Cardiac muscle cell (in vitro differentiated cells and primary cell): ENCODE measurements at regions not wholly inside any gene's neighbourhood (a gene's known extent, or its start where the extent isn't known, plus 50 kb on each side); places are given as distances from the start of the nearest gene placed in this dataset.

ENCODE experiments used
- DNase-seq, 2 donors: peaks; one replicate each; pipeline versions ENCODE4 v3.0.0 to v3.0.0-alpha.2; 2010 to 2017; ENCODE audit warnings: low read depth in 1 of 2, low spot score in 1 of 2
- H3K27ac ChIP-seq: fragments of 200-600 bp; sonication (generic); 2 replicates; pipeline ENCODE4 v1.5.1; 2016
- H3K27me3 ChIP-seq: fragments of 200-600 bp; sonication (generic); 2 replicates; pipeline ENCODE4 v1.6.0; 2016; ENCODE audit warnings: control low read depth
- H3K36me3 ChIP-seq: fragments of 200-600 bp; sonication (generic); 2 replicates; pipeline ENCODE4 v1.5.1; 2016; ENCODE audit warnings: control low read depth
- H3K4me1 ChIP-seq: fragments of 200-600 bp; sonication (generic); 2 replicates; pipeline ENCODE4 v1.8.1; 2017; ENCODE audit warnings: low read depth, mild to moderate bottlenecking, mixed run types
- H3K4me3 ChIP-seq: fragments of 200-600 bp; sonication (generic); 2 replicates; pipeline ENCODE4 v1.5.1; 2016; ENCODE audit warnings: mild to moderate bottlenecking
- H3K9me3 ChIP-seq: fragments of 200-600 bp; sonication (generic); 2 replicates; pipeline ENCODE4 v1.5.1; 2017; ENCODE audit warnings: low read depth, mild to moderate bottlenecking, control low read depth
- TF ChIP-seq, protein P1 (sequence below): IDR thresholded peaks from 2 replicates; pipeline ENCODE4 v1.5.1; 2012; ENCODE audit warnings: low read depth, mild to moderate bottlenecking, low read length

DNA sequence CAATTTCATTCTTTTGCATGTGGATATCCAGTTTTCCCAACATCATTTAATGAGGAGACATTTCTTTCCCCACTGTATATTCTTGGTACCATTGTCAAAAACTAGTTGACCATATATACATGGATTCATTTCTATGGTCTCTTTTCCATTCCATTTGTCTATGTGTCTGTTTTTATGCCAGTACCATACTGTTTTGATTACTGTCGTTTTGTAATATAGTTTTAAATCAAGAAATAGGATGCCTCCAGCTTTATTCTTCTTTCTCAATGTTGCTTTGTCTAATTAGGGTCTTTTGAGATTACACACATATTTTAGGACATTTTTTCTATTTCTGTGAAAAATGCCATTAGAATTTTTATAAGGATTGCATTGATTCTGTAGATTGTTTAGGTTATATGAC is 177.5 kb upstream of the POU2AF2 start:
- TF ChIP-seq, protein P1, sequence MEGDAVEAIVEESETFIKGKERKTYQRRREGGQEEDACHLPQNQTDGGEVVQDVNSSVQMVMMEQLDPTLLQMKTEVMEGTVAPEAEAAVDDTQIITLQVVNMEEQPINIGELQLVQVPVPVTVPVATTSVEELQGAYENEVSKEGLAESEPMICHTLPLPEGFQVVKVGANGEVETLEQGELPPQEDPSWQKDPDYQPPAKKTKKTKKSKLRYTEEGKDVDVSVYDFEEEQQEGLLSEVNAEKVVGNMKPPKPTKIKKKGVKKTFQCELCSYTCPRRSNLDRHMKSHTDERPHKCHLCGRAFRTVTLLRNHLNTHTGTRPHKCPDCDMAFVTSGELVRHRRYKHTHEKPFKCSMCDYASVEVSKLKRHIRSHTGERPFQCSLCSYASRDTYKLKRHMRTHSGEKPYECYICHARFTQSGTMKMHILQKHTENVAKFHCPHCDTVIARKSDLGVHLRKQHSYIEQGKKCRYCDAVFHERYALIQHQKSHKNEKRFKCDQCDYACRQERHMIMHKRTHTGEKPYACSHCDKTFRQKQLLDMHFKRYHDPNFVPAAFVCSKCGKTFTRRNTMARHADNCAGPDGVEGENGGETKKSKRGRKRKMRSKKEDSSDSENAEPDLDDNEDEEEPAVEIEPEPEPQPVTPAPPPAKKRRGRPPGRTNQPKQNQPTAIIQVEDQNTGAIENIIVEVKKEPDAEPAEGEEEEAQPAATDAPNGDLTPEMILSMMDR: no peak
- Histone ChIP-seq H3K9me3 (no peaks in the 10 kb centered on the region), H3K36me3 (no peaks in the 10 kb centered on the region), H3K4me3 (no peak overlapping the region), H3K27me3 (no peaks in the 10 kb centered on the region), H3K4me1 (no peaks in the 10 kb centered on the region), H3K27ac (no peak overlapping the region)
- no peak for DNase-seq

DNA sequence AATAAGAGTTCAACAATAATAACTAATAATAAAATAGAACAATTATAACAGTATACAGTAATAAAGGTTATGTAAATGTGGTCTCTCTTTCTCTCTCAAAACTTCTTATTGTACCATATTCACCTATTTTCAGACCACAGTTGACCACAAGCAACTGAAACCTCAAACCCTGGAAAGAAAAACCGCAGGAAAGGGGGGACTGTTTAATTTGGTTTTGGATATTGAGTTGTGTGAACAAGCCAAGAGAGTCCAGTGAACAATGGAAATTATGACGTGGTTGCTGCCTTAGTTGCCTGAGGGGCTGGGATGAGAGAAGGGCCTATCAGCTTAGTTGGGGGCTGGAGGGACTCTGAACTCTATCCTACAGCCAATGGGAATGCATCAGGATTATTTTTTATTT is 178.7 kb upstream of the POU2AF2 start:
- no peaks in the 10 kb centered on the region for H3K9me3 ChIP-seq
- H3K27ac ChIP-seq: no peak overlapping the region
- no peaks in the 10 kb centered on the region for H3K36me3 ChIP-seq
- no peak overlapping the region for H3K4me3 ChIP-seq
- no peaks in the 10 kb centered on the region for H3K4me1 ChIP-seq
- H3K27me3 ChIP-seq: no peaks in the 10 kb centered on the region
- no peak for DNase-seq
- TF ChIP-seq, protein P1: no peak

DNA sequence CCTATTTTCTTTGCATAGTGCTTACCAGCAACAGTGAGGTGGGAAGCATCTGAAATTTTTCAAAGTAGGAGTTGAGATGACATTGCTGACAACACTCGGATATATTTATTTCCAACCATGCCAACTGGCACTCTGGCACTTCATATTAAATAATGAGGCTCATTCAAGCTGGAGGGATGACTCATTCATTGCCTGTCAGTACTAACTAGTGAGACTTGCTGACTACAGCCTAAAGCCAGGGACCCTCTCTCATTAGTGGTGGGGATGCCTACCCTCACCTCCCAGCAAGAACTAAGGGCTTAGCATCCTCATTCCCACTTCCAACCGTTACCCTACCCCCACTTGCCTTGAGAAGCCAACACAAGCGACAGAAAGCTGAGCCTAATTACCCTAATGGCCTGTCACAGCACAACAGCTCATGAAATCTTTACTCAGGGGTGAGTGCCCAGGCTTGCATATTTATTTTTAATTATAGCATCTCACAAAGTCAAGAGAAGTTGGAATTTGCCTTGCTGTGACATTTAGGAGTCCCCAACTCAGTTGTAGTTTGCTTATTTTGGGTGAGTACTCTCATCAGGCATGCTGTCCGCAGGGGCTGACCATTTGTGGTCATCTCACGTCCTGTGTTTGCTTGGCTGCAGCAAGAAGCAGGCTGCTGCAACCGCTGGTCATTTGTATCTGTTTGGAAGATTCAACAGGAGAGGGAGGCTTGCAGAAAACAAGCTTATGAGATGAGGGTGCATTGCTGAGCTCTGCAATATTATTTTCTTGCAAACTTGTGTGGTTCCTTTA is 181.6 kb upstream of the POU2AF2 start:
- Histone ChIP-seq H3K27ac (no peak overlapping the region), H3K36me3 (no peaks in the 10 kb centered on the region), H3K4me3 (no peak overlapping the region), H3K27me3 (no peaks in the 10 kb centered on the region), H3K9me3 (no peaks in the 10 kb centered on the region), H3K4me1 (no peaks in the 10 kb centered on the region)
- peak in 1 of 2 donors; percentile 60 for DNase-seq
- TF ChIP-seq, protein P1: no peak

DNA sequence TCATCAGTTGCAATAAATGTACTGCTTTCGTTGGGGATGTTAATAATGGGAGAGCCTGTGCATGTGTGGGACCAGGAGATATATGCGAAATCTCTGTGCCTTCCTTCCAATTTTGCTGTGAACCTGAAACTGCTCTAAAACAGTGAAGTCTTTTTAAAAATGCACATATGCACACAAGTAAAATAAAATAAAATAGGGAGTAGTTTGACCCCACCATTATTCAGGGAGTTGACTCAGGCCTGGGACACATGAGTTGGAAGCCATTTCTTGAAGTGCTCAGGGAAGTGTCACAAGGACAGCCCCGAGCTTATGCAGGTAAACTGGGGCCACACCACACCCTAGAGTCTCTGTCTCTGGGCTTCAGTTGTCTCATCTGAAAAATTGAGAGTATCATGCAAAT is 183.1 kb upstream of the POU2AF2 start:
- no peak for DNase-seq
- no peaks in the 10 kb centered on the region for H3K9me3 ChIP-seq
- H3K36me3 ChIP-seq: no peaks in the 10 kb centered on the region
- no peaks in the 10 kb centered on the region for H3K27me3 ChIP-seq
- H3K4me1 ChIP-seq: no peaks in the 10 kb centered on the region
- no peak overlapping the region for H3K4me3 ChIP-seq
- no peak overlapping the region for H3K27ac ChIP-seq
- TF ChIP-seq, protein P1: no peak

DNA sequence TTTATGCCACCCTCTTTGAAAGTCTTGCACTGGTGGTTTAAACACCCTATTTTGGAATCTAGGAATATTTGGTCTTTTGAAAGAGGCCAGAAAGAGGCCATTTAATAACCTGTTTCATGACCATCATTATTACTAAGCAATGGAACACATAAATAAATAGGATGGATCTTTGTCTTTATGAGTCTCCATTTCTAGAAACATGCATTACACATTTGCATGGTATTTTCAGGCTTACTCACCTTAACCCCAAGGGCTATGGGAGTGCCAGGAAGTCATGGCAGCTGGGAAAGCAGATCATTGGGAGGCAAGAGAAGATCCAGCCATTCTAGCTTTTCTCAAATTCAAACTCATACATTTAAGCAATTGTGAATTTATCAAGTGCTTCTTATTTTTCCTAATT is 185.8 kb upstream of the POU2AF2 start:
- no peaks in the 10 kb centered on the region for H3K4me1 ChIP-seq
- TF ChIP-seq, protein P1: no peak
- DNase-seq: no peak
- no peak overlapping the region for H3K4me3 ChIP-seq
- no peaks in the 10 kb centered on the region for H3K27me3 ChIP-seq
- H3K36me3 ChIP-seq: no peaks in the 10 kb centered on the region
- no peaks in the 10 kb centered on the region for H3K9me3 ChIP-seq
- no peak overlapping the region for H3K27ac ChIP-seq
